Breast epithelium (tissue), 3 donors: ENCODE measurements at regions not wholly inside any gene's neighbourhood (a gene's known extent, or its start where the extent isn't known, plus 50 kb on each side); places are given as distances from the start of the nearest gene placed in this dataset.

Source experiments
- POLR2A ChIP-seq: fragments of 450-650 bp; IDR thresholded peaks from one replicate; pipeline ENCODE4 v1.6.1; 2016; ENCODE audit warnings: antibody characterized with exemption, mild to moderate bottlenecking, moderate library complexity
- TF ChIP-seq, protein P1 (sequence below), 3 donors: fragments of 450-650 bp; IDR thresholded peaks; one replicate each; pipeline ENCODE4 v1.5.1; 2016 to 2017; ENCODE audit warnings: antibody characterized with exemption in 3 of 3, mild to moderate bottlenecking in 3 of 3, moderate library complexity in 3 of 3

DNA sequence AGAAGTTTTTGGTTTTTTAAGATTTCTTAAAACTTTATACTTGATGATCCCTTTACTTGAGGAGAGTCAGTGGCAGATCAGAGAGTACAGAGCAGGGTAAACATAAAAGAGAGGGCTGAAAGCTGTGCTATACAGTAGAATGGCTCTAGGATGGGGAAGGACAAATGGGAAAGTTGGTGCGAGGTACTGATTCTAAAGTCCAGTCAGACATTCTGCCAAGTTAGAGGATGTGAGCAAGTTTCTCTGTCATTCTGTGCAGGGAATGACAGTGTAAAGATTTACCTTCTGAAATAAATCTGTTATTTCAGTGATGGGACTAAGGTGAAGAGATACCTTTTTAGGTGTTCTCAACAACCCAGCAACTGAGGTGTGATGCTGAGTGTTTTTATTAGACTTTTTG lies 100.1 kb upstream of the GBE1 start:
- TF ChIP-seq, protein P1, sequence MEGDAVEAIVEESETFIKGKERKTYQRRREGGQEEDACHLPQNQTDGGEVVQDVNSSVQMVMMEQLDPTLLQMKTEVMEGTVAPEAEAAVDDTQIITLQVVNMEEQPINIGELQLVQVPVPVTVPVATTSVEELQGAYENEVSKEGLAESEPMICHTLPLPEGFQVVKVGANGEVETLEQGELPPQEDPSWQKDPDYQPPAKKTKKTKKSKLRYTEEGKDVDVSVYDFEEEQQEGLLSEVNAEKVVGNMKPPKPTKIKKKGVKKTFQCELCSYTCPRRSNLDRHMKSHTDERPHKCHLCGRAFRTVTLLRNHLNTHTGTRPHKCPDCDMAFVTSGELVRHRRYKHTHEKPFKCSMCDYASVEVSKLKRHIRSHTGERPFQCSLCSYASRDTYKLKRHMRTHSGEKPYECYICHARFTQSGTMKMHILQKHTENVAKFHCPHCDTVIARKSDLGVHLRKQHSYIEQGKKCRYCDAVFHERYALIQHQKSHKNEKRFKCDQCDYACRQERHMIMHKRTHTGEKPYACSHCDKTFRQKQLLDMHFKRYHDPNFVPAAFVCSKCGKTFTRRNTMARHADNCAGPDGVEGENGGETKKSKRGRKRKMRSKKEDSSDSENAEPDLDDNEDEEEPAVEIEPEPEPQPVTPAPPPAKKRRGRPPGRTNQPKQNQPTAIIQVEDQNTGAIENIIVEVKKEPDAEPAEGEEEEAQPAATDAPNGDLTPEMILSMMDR (IDR thresholded peaks at IDR 0.05) = no peak
- TF ChIP-seq POLR2A = no peak
